OCI-LY7 (cell line): ENCODE measurements at regions not wholly inside any gene's neighbourhood (a gene's known extent, or its start where the extent isn't known, plus 50 kb on each side); places are given as distances from the start of the nearest gene placed in this dataset.

ENCODE experiments used
- EZH2phosphoT487 ChIP-seq: fragments of 200-600 bp; sonication (generic); IDR thresholded peaks from 2 replicates; pipeline ENCODE4 v1.6.1; 2018; ENCODE audit warnings: low read depth, borderline replicate concordance, mild to moderate bottlenecking, mixed run types, antibody characterized with exemption, low read length, moderate library complexity, mixed read lengths
- TF ChIP-seq, protein P1 (sequence below): fragments of 200-600 bp; sonication (generic); conservative IDR thresholded peaks from 2 replicates; pipeline ENCODE4 v1.5.1; 2014; ENCODE audit warnings: mild to moderate bottlenecking, antibody characterized with exemption, low read length, moderate library complexity, mixed read lengths

DNA sequence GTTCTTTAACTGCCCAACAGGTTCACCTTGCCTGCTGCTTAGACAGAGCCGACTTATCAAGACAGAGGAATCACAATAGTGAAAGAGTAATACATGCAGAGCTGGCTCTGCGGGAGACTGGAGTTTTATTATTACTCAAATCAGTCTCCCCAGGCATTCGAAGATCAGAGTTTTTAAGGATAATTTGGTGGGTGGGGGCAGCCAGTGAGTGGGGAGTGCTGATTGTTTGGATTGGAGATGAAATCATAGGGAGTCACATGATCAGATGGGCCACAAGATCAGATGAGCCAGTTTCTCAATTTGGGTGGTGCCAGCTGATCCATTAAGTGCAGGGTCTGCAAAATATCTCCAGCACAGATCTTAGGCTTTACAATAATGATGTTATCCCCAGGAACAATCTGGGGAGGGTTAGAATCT is 131.3 kb downstream of the AKR1D1 start:
- TF ChIP-seq, protein P1, sequence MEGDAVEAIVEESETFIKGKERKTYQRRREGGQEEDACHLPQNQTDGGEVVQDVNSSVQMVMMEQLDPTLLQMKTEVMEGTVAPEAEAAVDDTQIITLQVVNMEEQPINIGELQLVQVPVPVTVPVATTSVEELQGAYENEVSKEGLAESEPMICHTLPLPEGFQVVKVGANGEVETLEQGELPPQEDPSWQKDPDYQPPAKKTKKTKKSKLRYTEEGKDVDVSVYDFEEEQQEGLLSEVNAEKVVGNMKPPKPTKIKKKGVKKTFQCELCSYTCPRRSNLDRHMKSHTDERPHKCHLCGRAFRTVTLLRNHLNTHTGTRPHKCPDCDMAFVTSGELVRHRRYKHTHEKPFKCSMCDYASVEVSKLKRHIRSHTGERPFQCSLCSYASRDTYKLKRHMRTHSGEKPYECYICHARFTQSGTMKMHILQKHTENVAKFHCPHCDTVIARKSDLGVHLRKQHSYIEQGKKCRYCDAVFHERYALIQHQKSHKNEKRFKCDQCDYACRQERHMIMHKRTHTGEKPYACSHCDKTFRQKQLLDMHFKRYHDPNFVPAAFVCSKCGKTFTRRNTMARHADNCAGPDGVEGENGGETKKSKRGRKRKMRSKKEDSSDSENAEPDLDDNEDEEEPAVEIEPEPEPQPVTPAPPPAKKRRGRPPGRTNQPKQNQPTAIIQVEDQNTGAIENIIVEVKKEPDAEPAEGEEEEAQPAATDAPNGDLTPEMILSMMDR, result no peak
- TF ChIP-seq EZH2phosphoT487, result no peak
